Cardiac muscle cell (in vitro differentiated cells and primary cell): ENCODE measurements at regions not wholly inside any gene's neighbourhood (a gene's known extent, or its start where the extent isn't known, plus 50 kb on each side); places are given as distances from the start of the nearest gene placed in this dataset.

Source experiments
- DNase-seq, 2 donors: peaks; one replicate each; pipeline versions ENCODE4 v3.0.0 to v3.0.0-alpha.2; 2010 to 2017; ENCODE audit warnings: low read depth in 1 of 2, low spot score in 1 of 2
- H3K27ac ChIP-seq: fragments of 200-600 bp; sonication (generic); 2 replicates; pipeline ENCODE4 v1.5.1; 2016
- H3K27me3 ChIP-seq: fragments of 200-600 bp; sonication (generic); 2 replicates; pipeline ENCODE4 v1.6.0; 2016; ENCODE audit warnings: control low read depth
- H3K36me3 ChIP-seq: fragments of 200-600 bp; sonication (generic); 2 replicates; pipeline ENCODE4 v1.5.1; 2016; ENCODE audit warnings: control low read depth
- H3K4me1 ChIP-seq: fragments of 200-600 bp; sonication (generic); 2 replicates; pipeline ENCODE4 v1.8.1; 2017; ENCODE audit warnings: low read depth, mild to moderate bottlenecking, mixed run types
- H3K4me3 ChIP-seq: fragments of 200-600 bp; sonication (generic); 2 replicates; pipeline ENCODE4 v1.5.1; 2016; ENCODE audit warnings: mild to moderate bottlenecking
- H3K9me3 ChIP-seq: fragments of 200-600 bp; sonication (generic); 2 replicates; pipeline ENCODE4 v1.5.1; 2017; ENCODE audit warnings: low read depth, mild to moderate bottlenecking, control low read depth
- TF ChIP-seq, protein P1 (sequence below): IDR thresholded peaks from 2 replicates; pipeline ENCODE4 v1.5.1; 2012; ENCODE audit warnings: low read depth, mild to moderate bottlenecking, low read length

DNA sequence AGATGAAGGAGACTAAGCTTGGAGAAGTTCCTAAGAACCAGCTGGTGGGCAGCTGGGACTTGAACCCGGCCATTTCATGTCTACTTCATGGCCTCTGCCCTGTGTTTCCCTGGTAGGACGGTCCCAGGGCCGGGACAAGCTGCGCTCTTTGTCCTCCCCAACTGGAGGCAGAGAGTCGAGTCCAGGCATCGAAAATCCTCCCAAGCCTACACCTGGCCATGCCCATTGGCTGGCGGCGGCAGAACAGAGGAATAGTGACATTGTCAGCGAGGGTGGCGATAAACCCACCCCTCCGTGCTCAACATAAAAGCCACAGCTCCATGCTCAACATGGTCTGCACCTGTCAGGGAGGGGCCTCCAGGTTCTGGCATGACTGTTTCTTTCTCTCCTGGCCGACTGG lies 77.7 kb downstream of the RBFOX3 start:
- no peaks in the 10 kb centered on the region for H3K4me1 ChIP-seq
- no peak overlapping the region for H3K4me3 ChIP-seq
- H3K9me3 ChIP-seq, result no peaks in the 10 kb centered on the region
- no peaks in the 10 kb centered on the region for H3K36me3 ChIP-seq
- no peak overlapping the region for H3K27ac ChIP-seq
- DNase-seq, result no peak
- TF ChIP-seq, protein P1, sequence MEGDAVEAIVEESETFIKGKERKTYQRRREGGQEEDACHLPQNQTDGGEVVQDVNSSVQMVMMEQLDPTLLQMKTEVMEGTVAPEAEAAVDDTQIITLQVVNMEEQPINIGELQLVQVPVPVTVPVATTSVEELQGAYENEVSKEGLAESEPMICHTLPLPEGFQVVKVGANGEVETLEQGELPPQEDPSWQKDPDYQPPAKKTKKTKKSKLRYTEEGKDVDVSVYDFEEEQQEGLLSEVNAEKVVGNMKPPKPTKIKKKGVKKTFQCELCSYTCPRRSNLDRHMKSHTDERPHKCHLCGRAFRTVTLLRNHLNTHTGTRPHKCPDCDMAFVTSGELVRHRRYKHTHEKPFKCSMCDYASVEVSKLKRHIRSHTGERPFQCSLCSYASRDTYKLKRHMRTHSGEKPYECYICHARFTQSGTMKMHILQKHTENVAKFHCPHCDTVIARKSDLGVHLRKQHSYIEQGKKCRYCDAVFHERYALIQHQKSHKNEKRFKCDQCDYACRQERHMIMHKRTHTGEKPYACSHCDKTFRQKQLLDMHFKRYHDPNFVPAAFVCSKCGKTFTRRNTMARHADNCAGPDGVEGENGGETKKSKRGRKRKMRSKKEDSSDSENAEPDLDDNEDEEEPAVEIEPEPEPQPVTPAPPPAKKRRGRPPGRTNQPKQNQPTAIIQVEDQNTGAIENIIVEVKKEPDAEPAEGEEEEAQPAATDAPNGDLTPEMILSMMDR, result no peak
- peaks cover 2% of the 10 kb centered on the region for H3K27me3 ChIP-seq

DNA sequence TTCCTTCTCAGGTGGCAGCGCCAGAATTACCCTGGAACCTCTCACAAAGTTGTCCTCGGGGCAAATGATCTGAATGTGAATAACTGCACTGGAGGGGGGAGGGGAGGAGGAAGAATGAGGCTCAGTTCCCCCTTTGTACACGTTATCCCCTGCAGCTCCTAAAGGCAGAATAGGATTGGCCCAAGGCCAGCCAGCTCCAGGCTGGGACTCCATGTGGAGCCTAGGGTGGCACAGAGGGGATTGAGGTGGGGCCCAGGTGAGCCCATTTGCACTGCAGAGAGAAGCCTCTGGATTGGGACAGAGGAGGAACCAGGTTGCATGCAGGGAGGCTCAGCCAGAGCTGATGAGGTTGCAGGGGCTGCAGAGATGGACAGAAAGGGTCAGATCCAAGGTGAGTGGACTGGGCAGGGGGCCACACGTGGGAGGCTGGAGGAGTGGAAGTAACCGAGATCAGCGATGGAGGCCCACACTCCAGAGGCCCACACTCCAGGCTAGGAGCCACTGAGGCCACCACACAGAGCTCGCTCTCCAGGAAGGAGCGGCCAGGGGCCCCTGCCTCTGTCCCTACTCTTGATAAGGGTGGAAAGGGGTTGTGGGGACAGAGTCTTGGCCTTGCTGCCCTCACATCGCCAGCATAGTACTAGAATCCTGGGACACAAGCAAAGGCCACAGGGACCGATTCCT lies 78.6 kb downstream of the RBFOX3 start:
- no peak for DNase-seq
- H3K4me3 ChIP-seq, result no peak overlapping the region
- H3K27me3 ChIP-seq, result peaks cover 2% of the 10 kb centered on the region
- H3K27ac ChIP-seq, result no peak overlapping the region
- TF ChIP-seq, protein P1, result no peak
- H3K36me3 ChIP-seq, result no peaks in the 10 kb centered on the region
- H3K9me3 ChIP-seq, result no peaks in the 10 kb centered on the region
- H3K4me1 ChIP-seq, result no peaks in the 10 kb centered on the region

DNA sequence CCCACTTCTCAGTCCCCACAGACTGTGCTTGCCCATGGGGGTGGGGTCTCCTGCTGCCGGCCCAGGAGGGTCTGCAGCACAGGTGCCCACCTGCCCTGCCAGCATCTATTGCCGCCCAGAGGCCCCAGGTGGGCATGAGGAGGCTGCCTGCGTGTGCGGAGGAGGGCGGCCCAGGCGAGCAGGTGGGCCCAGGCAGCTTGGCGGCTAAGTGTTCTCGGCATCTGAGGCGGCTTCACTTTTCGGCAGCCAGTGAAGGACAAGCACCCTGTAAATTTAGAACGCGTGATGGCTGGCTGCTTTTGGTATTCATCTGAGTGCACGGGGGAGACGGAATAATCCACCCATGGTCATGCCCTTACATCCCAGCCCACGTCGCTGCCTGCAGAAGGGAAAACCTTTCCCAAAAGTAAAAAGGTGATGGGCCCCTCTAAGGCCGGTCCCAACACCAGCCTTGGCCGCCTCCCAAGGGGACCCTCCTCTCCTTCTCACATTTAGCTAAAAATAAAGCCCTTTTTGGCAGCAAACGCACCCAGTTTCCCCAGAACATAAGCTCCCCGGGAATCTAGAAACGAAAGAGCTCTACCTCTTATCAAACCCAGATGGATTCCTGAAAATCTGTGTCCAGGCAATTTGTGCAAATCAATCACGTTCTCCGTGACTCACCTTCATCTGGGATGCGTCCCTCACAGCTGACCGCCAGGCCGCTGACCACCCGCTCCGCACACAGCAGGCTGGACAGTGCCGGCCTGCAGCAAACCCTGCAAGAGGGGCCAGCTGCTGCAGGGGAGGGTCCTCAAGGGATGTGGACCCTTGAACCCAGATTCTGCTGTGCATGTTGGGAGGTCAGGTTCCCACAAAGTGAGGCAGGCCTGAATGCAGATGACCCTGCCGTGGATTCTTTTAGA lies 79.4 kb downstream of the RBFOX3 start:
- Histone ChIP-seq H3K27ac (no peak overlapping the region), H3K36me3 (no peaks in the 10 kb centered on the region), H3K27me3 (peaks cover 2% of the 10 kb centered on the region), H3K4me1 (no peaks in the 10 kb centered on the region), H3K4me3 (no peak overlapping the region), H3K9me3 (no peaks in the 10 kb centered on the region)
- no peak for DNase-seq
- TF ChIP-seq, protein P1, result no peak

DNA sequence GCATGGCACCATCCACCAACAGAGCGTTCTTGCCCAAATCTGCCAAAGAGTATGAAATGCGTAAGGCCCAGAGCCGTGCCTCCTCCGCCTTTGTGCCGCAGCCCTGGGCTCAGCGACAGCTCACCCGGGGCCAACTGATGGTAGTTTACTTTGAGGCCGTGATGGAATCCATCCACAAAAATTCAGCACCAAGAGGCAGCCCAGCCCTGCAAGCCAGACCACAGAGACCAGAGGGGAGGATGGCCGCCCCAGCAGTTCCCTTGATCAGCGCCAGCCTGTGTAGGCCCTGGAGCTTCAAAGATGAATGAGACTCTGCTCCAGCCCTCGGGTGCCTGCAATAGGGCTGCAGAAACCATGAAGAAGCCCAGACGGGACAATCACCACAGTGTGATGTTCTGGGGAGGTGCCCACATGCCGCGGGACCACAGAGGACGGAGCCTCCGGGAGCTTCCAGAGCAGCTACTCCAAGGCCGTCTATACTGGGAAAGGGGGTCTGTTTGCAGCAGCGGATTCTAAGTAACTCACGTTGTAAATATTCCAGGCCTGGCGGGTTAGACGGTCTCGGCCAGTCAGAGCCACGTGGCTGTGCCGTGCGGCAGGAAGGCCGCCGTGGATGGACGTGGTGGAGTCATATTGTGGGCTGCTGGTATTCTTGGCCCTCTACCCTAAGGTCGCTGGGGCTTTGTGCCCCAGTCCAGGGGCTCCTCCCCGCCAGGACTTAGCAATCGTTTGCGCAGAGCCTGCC lies 80.3 kb downstream of the RBFOX3 start:
- H3K4me3 ChIP-seq, result no peak overlapping the region
- H3K9me3 ChIP-seq, result no peaks in the 10 kb centered on the region
- no peak for DNase-seq
- no peaks in the 10 kb centered on the region for H3K4me1 ChIP-seq
- TF ChIP-seq, protein P1, result no peak
- no peak overlapping the region for H3K27ac ChIP-seq
- peaks cover 7% of the 10 kb centered on the region for H3K27me3 ChIP-seq
- no peaks in the 10 kb centered on the region for H3K36me3 ChIP-seq

DNA sequence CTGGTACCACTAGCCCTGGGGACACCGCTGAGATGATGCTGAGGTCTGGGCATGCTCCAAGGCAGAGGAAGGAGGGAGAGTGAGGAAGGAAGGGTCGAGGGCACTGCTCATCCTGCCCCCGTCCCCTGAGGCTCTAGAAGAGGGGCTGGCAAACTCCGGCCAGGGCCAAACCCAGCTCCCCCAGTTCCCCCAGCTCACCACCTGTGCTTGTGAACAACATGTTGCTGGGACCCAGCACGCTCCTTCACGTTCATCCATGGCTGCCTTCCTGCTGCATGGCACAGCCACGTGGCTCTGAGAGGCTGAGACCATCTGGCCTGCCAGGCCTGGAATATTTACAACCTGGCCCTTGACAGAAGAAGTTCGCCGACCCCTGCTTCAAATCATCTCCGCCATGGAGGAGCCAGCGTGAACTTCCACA lies 81.2 kb downstream of the RBFOX3 start:
- Histone ChIP-seq H3K4me1 (no peaks in the 10 kb centered on the region), H3K27ac (no peak overlapping the region), H3K27me3 (peaks cover 9% of the 10 kb centered on the region), H3K36me3 (no peaks in the 10 kb centered on the region), H3K9me3 (no peaks in the 10 kb centered on the region), H3K4me3 (no peak overlapping the region)
- DNase-seq, result no peak
- TF ChIP-seq, protein P1, result no peak
